ENCODE measurements at regions not wholly inside any gene's neighbourhood (a gene's known extent, or its start where the extent isn't known, plus 50 kb on each side); places are given as distances from the start of the nearest gene placed in this dataset.

GRCh38 chr16:64312980-64313379, 808.9 kb downstream of the CDH11 start:
- H3K27me3 ChIP-seq, result no peaks in the 10 kb centered on the region
- no peak for DNase-seq
- H3K4me1 ChIP-seq, result no peaks in the 10 kb centered on the region
- TF ChIP-seq POLR2A (IDR thresholded peaks at IDR 0.05) (no peak), CTCF (IDR thresholded peaks at IDR 0.05) (no peak)
- H3K4me3 ChIP-seq, result no peak overlapping the region
- no peaks in the 10 kb centered on the region for H3K9me3 ChIP-seq
- H3K27ac ChIP-seq, result no peak overlapping the region
- no peaks in the 10 kb centered on the region for H3K36me3 ChIP-seq

- no peak for DNase-seq
- Histone ChIP-seq H3K4me1 (no peaks in the 10 kb centered on the region), H3K27me3 (no peaks in the 10 kb centered on the region), H3K27ac (no peak overlapping the region), H3K36me3 (no peaks in the 10 kb centered on the region), H3K4me3 (no peak overlapping the region), H3K9me3 (no peaks in the 10 kb centered on the region)
- TF ChIP-seq CTCF (IDR thresholded peaks at IDR 0.05) (no peak), POLR2A (IDR thresholded peaks at IDR 0.05) (no peak)
Observed at GRCh38 chr16:64312292-64312691, 809.6 kb downstream of the CDH11 start.

- Histone ChIP-seq H3K36me3 (no peaks in the 10 kb centered on the region), H3K4me1 (no peaks in the 10 kb centered on the region), H3K9me3 (no peaks in the 10 kb centered on the region), H3K27ac (no peak overlapping the region), H3K27me3 (no peaks in the 10 kb centered on the region), H3K4me3 (no peak overlapping the region)
- TF ChIP-seq CTCF (IDR thresholded peaks at IDR 0.05) (no peak), POLR2A (IDR thresholded peaks at IDR 0.05) (no peak)
- no peak for DNase-seq
Observed at GRCh38 chr16:64311241-64311640, 810.6 kb downstream of the CDH11 start.

- TF ChIP-seq POLR2A (IDR thresholded peaks at IDR 0.05) (no peak), CTCF (IDR thresholded peaks at IDR 0.05) (no peak)
- no peaks in the 10 kb centered on the region for H3K9me3 ChIP-seq
- no peak for DNase-seq
- H3K27ac ChIP-seq, result no peak overlapping the region
- no peak overlapping the region for H3K4me3 ChIP-seq
- no peaks in the 10 kb centered on the region for H3K4me1 ChIP-seq
- no peaks in the 10 kb centered on the region for H3K36me3 ChIP-seq
- no peaks in the 10 kb centered on the region for H3K27me3 ChIP-seq
Observed at GRCh38 chr16:64309398-64310110, 812.3 kb downstream of the CDH11 start.

- Histone ChIP-seq H3K4me3 (no peak overlapping the region), H3K36me3 (no peaks in the 10 kb centered on the region), H3K9me3 (no peaks in the 10 kb centered on the region), H3K27ac (no peak overlapping the region), H3K4me1 (no peaks in the 10 kb centered on the region), H3K27me3 (no peaks in the 10 kb centered on the region)
- DNase-seq, result no peak
- TF ChIP-seq CTCF (IDR thresholded peaks at IDR 0.05), result no peak
- TF ChIP-seq POLR2A (IDR thresholded peaks at IDR 0.05), result no peak
Observed at GRCh38 chr16:64308721-64309120, 813.1 kb downstream of the CDH11 start.

- DNase-seq, result no peak
- no peaks in the 10 kb centered on the region for H3K36me3 ChIP-seq
Observed at GRCh38 chr16:64307431-64307830, 814.4 kb downstream of the CDH11 start.

More at GRCh38 chr16:64307431-64307830, 814.4 kb downstream of the CDH11 start:
- Histone ChIP-seq H3K4me1 (no peaks in the 10 kb centered on the region), H3K27ac (no peak overlapping the region), H3K4me3 (no peak overlapping the region), H3K27me3 (no peaks in the 10 kb centered on the region), H3K9me3 (no peaks in the 10 kb centered on the region)
- TF ChIP-seq POLR2A (IDR thresholded peaks at IDR 0.05), result no peak
